Urinary bladder (tissue), 3 donors: ENCODE measurements at regions not wholly inside any gene's neighbourhood (a gene's known extent, or its start where the extent isn't known, plus 50 kb on each side); places are given as distances from the start of the nearest gene placed in this dataset.

Source experiments
- DNase-seq: peaks from one replicate; pipeline ENCODE4 v3.0.0-alpha.2; 2015; ENCODE audit errors: extremely low spot score
- H3K27ac ChIP-seq: one replicate; pipeline ENCODE4 v1.5.1; 2013; ENCODE audit warnings: low read depth, mild to moderate bottlenecking, moderate library complexity
- H3K36me3 ChIP-seq: one replicate; pipeline ENCODE4 v1.6.1; 2013; ENCODE audit warnings: mild to moderate bottlenecking, moderate library complexity; ENCODE audit not compliant: insufficient read depth
- H3K4me1 ChIP-seq: one replicate; pipeline ENCODE4 v1.6.1; 2013; ENCODE audit warnings: mild to moderate bottlenecking, moderate library complexity; ENCODE audit not compliant: insufficient read depth
- H3K4me3 ChIP-seq: one replicate; pipeline ENCODE4 v1.5.1; 2013; ENCODE audit warnings: low read depth, low read length
- WGBS: extraction: QIAGEN DNeasy Blood & Tissue Kit; methylation state at CpG from one replicate; pipeline ENCODE4 v1.1.7; 2013; 5-methylcytosine and 5-hydroxymethylcytosine counted together
- donor health status: healthy with polysubstance abuse.
- donor health status: healthy.

DNA sequence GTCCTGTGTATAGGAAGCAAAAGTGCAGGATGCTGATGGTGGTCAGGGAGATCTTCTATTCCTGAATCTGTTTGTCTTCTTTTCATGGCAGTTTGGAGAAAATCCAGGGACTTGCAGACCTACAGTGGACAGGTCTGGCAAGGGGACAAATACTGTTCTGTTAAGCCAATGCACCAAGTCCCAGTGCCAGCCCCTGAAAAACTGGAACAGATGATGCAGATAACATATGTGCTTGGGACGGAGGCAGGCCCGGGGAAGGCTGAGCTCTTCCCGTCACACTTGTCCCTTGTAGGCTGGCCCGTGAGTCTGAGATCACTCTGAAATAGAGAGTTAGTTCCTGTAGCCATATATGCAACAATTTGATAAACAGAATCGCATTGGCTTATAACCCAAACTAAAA, 265.7 kb downstream of the MTRR start:
- Histone ChIP-seq H3K27ac (no peak overlapping the region), H3K36me3 (no peaks in the 10 kb centered on the region), H3K4me3 (no peak overlapping the region), H3K4me1 (no peaks in the 10 kb centered on the region)
- DNase-seq, result no peak
- 66% methylated on average over 5 of the region's 5 CpGs for WGBS

DNA sequence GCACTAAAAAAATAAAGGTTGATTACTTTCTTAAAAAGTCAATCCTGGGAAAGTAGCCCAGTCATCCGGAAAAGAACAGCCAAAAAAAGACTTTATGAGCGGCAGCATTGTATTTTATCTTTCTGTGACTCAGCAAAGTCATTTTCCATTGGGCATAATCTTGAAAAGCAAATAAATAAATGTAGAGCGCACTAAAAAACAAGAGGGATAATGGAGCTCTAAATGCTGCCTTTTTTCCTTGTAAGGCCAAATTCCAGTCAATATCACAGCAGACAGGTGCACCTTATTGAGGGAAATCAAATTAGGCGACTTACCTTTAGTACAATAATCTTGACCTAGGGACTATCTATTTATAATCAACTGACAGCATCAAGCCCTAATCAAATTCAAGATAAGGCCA, 266.8 kb downstream of the MTRR start:
- no peaks in the 10 kb centered on the region for H3K36me3 ChIP-seq
- H3K4me3 ChIP-seq, result no peak overlapping the region
- no peak for DNase-seq
- no peak overlapping the region for H3K27ac ChIP-seq
- no peaks in the 10 kb centered on the region for H3K4me1 ChIP-seq
- WGBS, result 42% methylated on average over 4 of the region's 4 CpGs

DNA sequence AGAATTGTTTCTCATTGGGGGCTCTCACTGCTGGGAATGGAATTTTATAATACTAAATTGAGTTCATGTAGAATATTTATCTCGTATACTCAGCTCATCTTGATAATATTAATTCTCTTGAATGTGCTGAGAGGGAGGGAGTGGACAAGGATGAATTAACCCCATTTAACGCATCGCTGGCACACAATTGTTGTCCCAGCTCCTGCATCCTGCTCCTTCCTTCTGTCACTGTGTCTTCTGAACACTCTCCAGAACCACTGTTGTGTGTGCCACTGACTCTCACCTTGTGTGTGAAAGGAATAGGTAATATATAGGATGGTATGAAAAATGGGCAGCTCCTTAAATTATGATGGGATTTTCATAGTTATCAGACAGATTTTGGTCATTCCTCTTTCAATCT, 267.3 kb downstream of the MTRR start:
- Histone ChIP-seq H3K36me3 (no peaks in the 10 kb centered on the region), H3K4me1 (no peaks in the 10 kb centered on the region), H3K4me3 (no peak overlapping the region), H3K27ac (no peak overlapping the region)
- 66% methylated on average over 3 of the region's 3 CpGs for WGBS
- DNase-seq, result no peak

DNA sequence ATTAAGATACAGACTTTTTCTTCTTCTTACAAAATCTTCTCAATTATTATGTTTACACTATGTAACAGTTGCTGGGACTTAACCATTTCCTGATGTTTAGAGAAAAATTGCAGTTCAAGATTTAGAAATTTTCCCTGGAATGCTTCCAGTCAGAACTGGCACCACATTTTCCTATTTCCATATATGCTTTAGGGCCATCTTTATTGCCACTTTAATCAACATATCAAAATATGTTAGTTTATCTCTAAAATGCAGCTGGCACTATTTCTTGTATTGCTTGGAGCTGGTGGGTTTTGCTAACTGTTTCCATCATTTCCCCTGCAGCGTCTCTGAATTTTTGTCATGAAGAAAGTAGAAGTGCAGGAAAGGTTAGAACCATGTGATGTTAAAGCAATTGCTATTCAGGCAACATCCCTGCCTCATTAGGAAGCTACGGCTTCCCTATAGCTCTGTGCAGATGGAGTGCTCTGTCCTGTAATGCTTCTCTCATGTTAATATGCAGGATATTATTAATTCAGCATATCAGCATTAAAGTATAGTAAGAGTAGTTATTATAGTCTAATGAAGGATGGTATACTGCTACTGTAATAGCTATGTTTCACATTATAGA, 269.1 kb downstream of the MTRR start:
- Histone ChIP-seq H3K4me3 (no peak overlapping the region), H3K4me1 (no peaks in the 10 kb centered on the region), H3K36me3 (no peaks in the 10 kb centered on the region), H3K27ac (no peak overlapping the region)
- DNase-seq, result no peak
- 57% methylated on average over 2 of the region's 2 CpGs for WGBS

DNA sequence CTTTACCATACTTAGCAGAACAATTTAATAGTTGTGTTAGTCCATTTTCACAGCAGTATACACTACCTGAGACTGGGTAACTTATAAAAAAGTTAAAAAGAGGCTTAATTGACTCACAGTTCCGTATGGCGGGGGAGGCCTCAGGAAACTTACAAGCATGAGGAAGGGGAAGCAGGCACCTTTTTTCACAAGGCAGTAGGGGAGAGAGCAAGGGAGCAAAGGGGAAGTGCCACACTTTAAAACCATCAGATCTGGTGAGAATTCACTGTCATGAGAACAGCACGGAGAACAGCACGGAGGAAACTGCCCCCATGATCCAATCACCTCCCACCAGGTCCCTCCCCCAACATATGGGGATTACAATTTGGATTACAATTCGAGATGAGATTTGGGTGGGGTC, 269.9 kb downstream of the MTRR start:
- no peak for DNase-seq
- Histone ChIP-seq H3K4me1 (no peaks in the 10 kb centered on the region), H3K36me3 (no peaks in the 10 kb centered on the region), H3K4me3 (no peak overlapping the region), H3K27ac (no peak overlapping the region)
- 74% methylated on average over 5 of the region's 5 CpGs for WGBS

DNA sequence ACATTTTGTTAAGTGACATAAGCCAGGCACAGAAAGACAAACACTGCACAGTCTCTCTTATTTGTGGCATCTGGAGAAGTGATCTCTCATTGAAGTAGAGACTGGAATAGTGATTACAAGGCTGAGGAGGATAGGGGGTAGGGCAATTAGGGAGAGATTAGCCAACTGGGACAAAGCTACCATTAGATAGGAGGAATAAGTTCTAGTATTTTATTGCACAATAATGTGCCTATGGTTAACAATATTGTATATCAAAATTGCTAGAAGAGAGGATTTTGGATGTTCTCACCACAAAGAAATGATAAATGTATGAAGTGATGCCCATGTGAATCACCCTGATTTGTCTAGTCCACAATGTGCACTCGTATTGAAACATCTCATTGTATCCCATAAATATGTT, 281.8 kb downstream of the MTRR start:
- H3K36me3 ChIP-seq, result no peaks in the 10 kb centered on the region
- H3K4me3 ChIP-seq, result no peak overlapping the region
- no peak for DNase-seq
- H3K4me1 ChIP-seq, result no peaks in the 10 kb centered on the region
- WGBS, result 89% methylated on average over 1 of the region's 1 CpG
- no peak overlapping the region for H3K27ac ChIP-seq

DNA sequence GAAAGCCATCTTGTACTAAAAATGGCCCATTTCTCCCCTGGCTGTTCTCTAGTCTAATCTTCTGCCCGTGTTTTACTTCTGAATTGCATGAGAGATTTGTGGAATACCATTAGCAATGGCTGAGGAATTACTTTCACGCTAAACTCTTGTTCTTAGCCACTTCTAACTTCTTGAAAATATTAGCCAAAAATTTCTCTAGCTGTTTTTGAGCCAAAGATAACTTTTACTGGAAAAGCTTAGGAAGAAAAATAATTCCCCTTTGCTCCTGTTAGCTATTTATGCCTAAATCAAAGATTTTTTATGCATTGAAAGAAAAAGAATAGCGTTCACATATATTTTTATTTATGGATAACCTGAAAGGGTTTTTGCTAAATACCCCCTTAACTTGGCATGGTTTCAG, 287.8 kb downstream of the MTRR start:
- WGBS, result 64% methylated on average over 3 of the region's 3 CpGs
- H3K4me1 ChIP-seq, result no peaks in the 10 kb centered on the region
- no peak overlapping the region for H3K27ac ChIP-seq
- H3K4me3 ChIP-seq, result no peak overlapping the region
- H3K36me3 ChIP-seq, result no peaks in the 10 kb centered on the region
- no peak for DNase-seq

DNA sequence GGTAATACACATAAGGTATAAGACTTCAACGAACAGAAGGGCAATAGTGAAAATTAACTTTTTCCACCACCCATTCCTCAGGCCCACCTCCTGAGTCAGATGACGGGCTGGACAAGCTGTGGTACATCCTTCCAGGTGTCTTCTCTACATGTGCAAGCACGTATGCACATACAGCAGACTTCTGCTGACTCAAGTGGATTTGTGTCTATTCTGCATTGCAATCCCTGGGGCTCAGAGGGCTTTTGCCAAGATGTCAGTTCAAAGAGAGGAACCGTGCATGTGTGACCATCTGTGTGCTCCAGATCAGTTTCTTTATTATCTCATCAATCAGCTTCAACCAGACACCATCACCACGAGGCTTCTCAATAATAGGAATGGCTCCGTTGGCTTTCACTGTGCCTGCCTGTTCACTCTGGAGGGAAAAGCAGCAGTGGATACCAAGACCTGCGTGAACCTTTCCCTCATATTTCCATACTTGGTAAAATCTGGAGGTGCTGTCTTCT, 288.4 kb downstream of the MTRR start:
- no peak overlapping the region for H3K4me3 ChIP-seq
- DNase-seq, result no peak
- no peak overlapping the region for H3K27ac ChIP-seq
- H3K36me3 ChIP-seq, result no peaks in the 10 kb centered on the region
- H3K4me1 ChIP-seq, result no peaks in the 10 kb centered on the region
- 84% methylated on average over 7 of the region's 7 CpGs for WGBS

DNA sequence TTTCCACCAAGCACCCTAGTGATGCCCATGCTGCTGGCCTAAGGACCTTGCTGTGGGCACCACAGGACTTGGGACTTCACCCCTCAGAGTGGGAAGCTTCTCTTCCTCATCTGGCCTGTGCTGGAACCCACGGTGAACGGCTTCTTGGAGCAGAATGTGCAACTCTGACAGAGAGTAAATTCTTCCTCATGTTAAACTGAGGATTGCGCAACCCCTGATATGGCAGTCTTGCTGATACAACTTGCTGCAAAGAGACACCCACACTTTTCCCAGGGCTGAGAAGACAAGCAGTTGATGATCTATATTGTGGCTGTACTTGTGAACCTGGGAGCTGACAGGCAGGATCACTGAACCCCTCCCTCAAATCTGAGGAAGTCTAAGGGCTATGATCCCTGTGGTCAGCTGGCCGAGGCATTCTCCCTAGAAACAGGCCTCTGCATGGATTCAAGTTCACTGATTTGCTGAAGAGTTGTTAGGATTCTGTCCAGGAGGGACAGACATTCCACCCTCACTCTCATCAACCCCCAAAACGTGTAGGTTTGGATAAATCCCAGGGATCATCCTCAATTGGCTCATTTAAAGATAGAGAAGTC, 307.2 kb downstream of the MTRR start:
- DNase-seq, result no peak
- WGBS, result 61% methylated on average over 5 of the region's 5 CpGs
- Histone ChIP-seq H3K27ac (no peak overlapping the region), H3K4me3 (no peak overlapping the region), H3K4me1 (no peaks in the 10 kb centered on the region), H3K36me3 (no peaks in the 10 kb centered on the region)

DNA sequence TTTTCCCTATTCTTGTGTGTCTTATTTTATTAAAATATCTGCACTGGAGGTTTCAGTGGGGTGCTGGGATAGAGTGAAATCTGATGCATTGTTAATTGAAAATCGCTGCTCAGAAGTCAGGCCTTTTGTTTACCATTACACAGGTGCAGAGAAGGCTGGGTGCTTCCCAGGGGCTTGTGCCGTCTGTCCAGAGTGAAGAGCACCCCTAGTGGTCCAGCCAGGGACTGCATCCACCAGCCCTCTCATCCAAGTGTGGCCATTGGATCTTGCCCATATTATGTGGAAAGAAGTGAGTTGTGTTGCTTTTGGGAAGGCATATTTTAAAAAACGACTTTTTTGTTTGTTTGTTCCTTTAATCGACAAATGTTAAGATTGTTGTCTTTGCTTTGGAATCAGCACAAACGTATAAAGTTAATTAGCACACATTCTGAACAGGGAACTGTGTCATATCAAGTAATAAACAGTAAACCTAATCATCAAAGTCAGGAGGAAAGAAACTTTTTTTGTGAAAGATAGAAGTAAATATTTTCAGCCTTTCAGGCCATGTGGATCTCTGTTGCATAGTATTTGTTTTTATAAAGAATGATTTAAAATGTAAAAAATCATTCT, 315.6 kb downstream of the MTRR start:
- no peak overlapping the region for H3K4me3 ChIP-seq
- H3K4me1 ChIP-seq, result no peaks in the 10 kb centered on the region
- H3K27ac ChIP-seq, result no peak overlapping the region
- WGBS, result 38% methylated on average over 5 of the region's 5 CpGs
- no peaks in the 10 kb centered on the region for H3K36me3 ChIP-seq
- no peak for DNase-seq

DNA sequence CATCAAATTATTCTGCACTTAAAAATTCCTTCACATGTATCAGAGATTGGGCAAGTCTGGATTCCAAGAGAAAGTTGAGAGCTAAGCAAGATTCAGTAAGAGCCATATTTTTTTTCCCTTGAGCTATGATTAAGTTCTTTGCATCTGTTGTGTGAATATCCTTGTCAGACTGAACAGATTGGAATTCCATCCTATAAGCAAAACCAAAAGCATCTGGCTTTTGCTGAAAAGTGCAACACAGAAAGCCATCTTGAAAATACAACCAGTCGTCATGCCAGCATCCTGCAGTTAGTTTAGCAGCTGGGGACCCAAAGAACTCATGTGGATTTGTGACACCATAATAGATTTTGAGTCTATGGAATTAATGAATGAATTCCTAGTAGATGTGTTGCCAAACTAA, 316.9 kb downstream of the MTRR start:
- Histone ChIP-seq H3K36me3 (no peaks in the 10 kb centered on the region), H3K4me3 (no peak overlapping the region), H3K27ac (no peak overlapping the region), H3K4me1 (no peaks in the 10 kb centered on the region)
- 98% methylated on average over 1 of the region's 1 CpG for WGBS
- DNase-seq, result no peak

DNA sequence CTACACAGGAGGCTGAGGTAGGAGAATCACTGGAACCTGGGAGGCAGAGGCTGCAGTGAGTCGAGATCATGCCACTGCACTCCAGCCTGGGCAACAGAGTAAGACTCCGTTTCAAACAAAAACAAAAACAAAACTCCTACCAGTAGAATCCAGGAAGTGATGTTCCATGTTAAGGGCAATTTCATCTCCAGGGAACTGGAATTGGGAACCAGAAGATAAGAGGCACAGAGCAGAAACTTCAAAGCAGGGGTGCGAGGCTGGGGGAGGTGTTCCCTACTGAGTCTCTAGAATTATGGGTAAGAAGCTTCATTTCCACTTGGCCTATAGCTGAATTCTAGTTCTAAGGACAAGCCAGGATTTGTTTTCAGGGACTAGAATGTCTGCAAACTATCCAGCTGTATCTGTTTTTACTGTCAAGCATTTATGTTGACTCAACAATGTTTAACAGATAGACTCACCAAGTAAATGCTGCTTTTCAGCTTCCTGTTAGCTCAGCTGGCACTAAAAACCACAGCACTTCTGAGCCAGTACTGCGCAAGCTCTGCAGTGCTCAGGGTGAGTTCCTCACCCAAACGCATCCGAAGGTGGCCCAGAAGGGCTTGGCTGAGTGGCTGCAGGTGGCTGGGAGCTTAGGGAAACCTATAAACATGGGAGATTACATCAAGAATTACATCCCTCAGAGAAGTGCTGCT, 320.1 kb downstream of the MTRR start:
- Histone ChIP-seq H3K4me3 (no peak overlapping the region), H3K4me1 (no peaks in the 10 kb centered on the region), H3K36me3 (no peaks in the 10 kb centered on the region), H3K27ac (no peak overlapping the region)
- 51% methylated on average over 6 of the region's 6 CpGs for WGBS
- DNase-seq, result no peak

DNA sequence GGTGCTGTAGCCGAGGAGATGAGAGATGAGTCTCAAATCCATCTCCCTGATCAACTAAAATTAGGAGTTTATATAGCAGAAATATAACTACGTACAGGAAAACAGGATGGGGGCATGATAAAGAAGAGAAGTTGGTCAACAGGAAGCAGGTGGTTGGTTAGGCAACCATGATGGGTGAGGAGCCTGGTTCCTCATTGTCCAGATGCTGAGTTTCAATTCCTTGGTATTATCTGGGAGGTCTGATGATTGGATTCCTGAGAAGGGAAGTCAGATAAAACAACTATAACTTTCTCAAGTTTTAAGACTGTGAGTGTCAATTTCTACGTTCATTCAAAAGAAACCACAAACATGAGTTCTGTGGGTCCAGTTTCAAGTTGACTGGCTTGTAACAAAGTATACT, 323.9 kb downstream of the MTRR start:
- H3K36me3 ChIP-seq, result no peaks in the 10 kb centered on the region
- no peak for DNase-seq
- 86% methylated on average over 3 of the region's 3 CpGs for WGBS
- H3K27ac ChIP-seq, result no peak overlapping the region
- no peaks in the 10 kb centered on the region for H3K4me1 ChIP-seq
- H3K4me3 ChIP-seq, result no peak overlapping the region

DNA sequence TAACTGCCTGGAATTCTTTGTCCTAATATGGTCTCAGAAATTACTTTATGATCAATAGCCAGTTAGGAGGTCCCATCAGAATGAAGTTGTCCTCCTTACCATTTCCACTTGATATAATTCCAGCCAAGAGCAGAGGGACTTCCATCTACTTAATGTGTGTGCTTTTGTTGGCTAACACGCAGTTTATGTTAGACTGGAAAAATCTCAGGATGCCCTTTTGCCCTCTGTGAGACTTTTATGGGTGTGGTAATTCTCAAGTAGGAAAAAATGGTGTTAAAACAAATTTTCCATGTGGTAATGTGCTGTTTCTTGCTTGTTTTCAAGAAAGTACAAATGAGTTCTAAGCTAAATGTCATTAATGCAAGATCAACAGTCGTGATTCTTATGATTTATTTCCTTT, 327.1 kb downstream of the MTRR start:
- H3K4me1 ChIP-seq, result no peaks in the 10 kb centered on the region
- no peak overlapping the region for H3K4me3 ChIP-seq
- DNase-seq, result no peak
- H3K27ac ChIP-seq, result no peak overlapping the region
- 30% methylated on average over 2 of the region's 2 CpGs for WGBS
- H3K36me3 ChIP-seq, result no peaks in the 10 kb centered on the region
